IMR-90 (cell line): ENCODE measurements at regions not wholly inside any gene's neighbourhood (a gene's known extent, or its start where the extent isn't known, plus 50 kb on each side); places are given as distances from the start of the nearest gene placed in this dataset.

ENCODE experiments used
- BHLHE40 ChIP-seq: fragments of 150-350 bp; IDR thresholded peaks from 2 replicates; pipeline ENCODE4 v1.6.1; 2016; ENCODE audit warnings: mild to moderate bottlenecking, low read depth, low read length
- CEBPB ChIP-seq: IDR thresholded peaks from 2 replicates; pipeline ENCODE4 v1.6.1; 2012; ENCODE audit warnings: low read depth, low read length, improper control_type of control experiment
- CHD1 ChIP-seq: IDR thresholded peaks from 2 replicates; pipeline ENCODE4 v1.6.1; 2012; ENCODE audit warnings: low read depth, low read length, improper control_type of control experiment
- ELK1 ChIP-seq: fragments of 150-350 bp; IDR thresholded peaks from 2 replicates; pipeline ENCODE4 v1.6.1; 2016; ENCODE audit warnings: low read depth, mild to moderate bottlenecking, low read length, moderate library complexity, borderline replicate concordance
- MAZ ChIP-seq: IDR thresholded peaks from 2 replicates; pipeline ENCODE4 v1.6.1; 2012; ENCODE audit warnings: low read depth, mild to moderate bottlenecking, low read length, improper control_type of control experiment, moderate library complexity, borderline replicate concordance
- MXI1 ChIP-seq: IDR thresholded peaks from 2 replicates; pipeline ENCODE4 v1.6.1; 2012; ENCODE audit warnings: low read depth, mild to moderate bottlenecking, low read length, moderate library complexity, borderline replicate concordance
- POLR2A ChIP-seq: IDR thresholded peaks from 2 replicates; pipeline ENCODE4 v1.6.1; 2012; ENCODE audit warnings: mild to moderate bottlenecking, low read depth, low read length
- RAD21 ChIP-seq: IDR thresholded peaks from 2 replicates; pipeline ENCODE4 v1.6.1; 2012; ENCODE audit warnings: low read length, improper control_type of control experiment
- RFX5 ChIP-seq: IDR thresholded peaks from 2 replicates; pipeline ENCODE4 v1.8.0; 2012; ENCODE audit warnings: low read depth, mild to moderate bottlenecking, low read length, moderate library complexity
- SMC3 ChIP-seq: fragments of 150-350 bp; IDR thresholded peaks from 2 replicates; pipeline ENCODE4 v1.6.1; 2016; ENCODE audit warnings: low read depth, mild to moderate bottlenecking, antibody characterized with exemption, low read length, moderate library complexity
- TF ChIP-seq, protein P1 (sequence below): conservative IDR thresholded peaks from 2 replicates; pipeline ENCODE4 v1.5.1; 2012; ENCODE audit warnings: mild to moderate bottlenecking, low read depth, low read length, improper control_type of control experiment

- TF ChIP-seq, protein P1, sequence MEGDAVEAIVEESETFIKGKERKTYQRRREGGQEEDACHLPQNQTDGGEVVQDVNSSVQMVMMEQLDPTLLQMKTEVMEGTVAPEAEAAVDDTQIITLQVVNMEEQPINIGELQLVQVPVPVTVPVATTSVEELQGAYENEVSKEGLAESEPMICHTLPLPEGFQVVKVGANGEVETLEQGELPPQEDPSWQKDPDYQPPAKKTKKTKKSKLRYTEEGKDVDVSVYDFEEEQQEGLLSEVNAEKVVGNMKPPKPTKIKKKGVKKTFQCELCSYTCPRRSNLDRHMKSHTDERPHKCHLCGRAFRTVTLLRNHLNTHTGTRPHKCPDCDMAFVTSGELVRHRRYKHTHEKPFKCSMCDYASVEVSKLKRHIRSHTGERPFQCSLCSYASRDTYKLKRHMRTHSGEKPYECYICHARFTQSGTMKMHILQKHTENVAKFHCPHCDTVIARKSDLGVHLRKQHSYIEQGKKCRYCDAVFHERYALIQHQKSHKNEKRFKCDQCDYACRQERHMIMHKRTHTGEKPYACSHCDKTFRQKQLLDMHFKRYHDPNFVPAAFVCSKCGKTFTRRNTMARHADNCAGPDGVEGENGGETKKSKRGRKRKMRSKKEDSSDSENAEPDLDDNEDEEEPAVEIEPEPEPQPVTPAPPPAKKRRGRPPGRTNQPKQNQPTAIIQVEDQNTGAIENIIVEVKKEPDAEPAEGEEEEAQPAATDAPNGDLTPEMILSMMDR, result no peak
- TF ChIP-seq CEBPB (no peak), BHLHE40 (no peak), POLR2A (no peak), RAD21 (no peak), CHD1 (no peak), ELK1 (no peak), MXI1 (no peak), MAZ (no peak), RFX5 (no peak), SMC3 (no peak)
Measured at GRCh38 chr10:69715899-69716606, 85.7 kb upstream of the COL13A1 start.
